K562 (cell line): ENCODE measurements at regions not wholly inside any gene's neighbourhood (a gene's known extent, or its start where the extent isn't known, plus 50 kb on each side); places are given as distances from the start of the nearest gene placed in this dataset.

Experiments used
- ATAC-seq: fragments of 200-7000 bp; cut with Tn5 transposase; 3 replicates; pipeline ENCODE4 v1.9.1; 2020; ENCODE audit warnings: moderate library complexity
- BruUV-seq: library from RNA; stranded (reverse); fragments of 400-500 nt; replicated peaks from 2 replicates; lab custom pipeline; 2021; lab: Mats Ljungman, UMichigan
- CTCF ChIA-PET: fragments of 300-600 bp; formaldehyde crosslinking; extraction: SDS; loops from one replicate; lab custom pipeline; 2021; ENCODE audit warnings: low intra/inter-chr PET ratio; lab: Yijun Ruan, JAX
- POLR2A ChIA-PET: fragments of 300-600, 350-650 bp; sonication (Branson Sonifier 250); formaldehyde crosslinking; extraction: SDS; loops from one replicate; lab custom pipeline; 2021; ENCODE audit warnings: antibody characterized with exemption, inconsistent platforms; lab: Yijun Ruan, JAX
- DNase-seq, 4 experiments: peaks; one replicate each; pipeline versions ENCODE4 v3.0.0 to v3.0.0-alpha.2; 2011 to 2018; ENCODE audit warnings: low spot score in 3 of 4, mixed read lengths in 3 of 4; ENCODE audit errors: extremely low read depth in 1 of 4
- FAIRE-seq: peaks from 2 replicates; lab custom pipeline; 2011; peaks lifted over from hg19 to GRCh38; lab: Jason Lieb, UNC
- H2AFZ ChIP-seq: 2 replicates; pipeline ENCODE4 v1.6.0; 2011; ENCODE audit warnings: low read depth, low read length, control low read depth, inconsistent platforms
- H3K27ac ChIP-seq: fragments of 200-600 bp; 3 replicates; pipeline ENCODE4 v1.8.0; 2011; ENCODE audit warnings: low read depth, mild to moderate bottlenecking, control low read depth, inconsistent platforms, low read length, moderate library complexity, mixed read lengths; ENCODE audit errors: extremely low read depth
- H3K27me3 ChIP-seq, 2 experiments: fragments of 300-600 bp in 1 of 2; 2 replicates in 1 of 2; 3 replicates in 1 of 2; pipeline versions ENCODE4 v1.6.0 to v1.8.0; 2011; ENCODE audit warnings: inconsistent platforms in 2 of 2, low read length in 2 of 2, mild to moderate bottlenecking in 1 of 2, mixed read lengths in 1 of 2, moderate library complexity in 1 of 2; ENCODE audit not compliant: control insufficient read depth in 2 of 2, insufficient read depth in 2 of 2
- H3K36me3 ChIP-seq: fragments of 300-600 bp; 3 replicates; pipeline ENCODE4 v1.8.0; 2011; ENCODE audit warnings: mild to moderate bottlenecking, low read length, inconsistent platforms; ENCODE audit not compliant: control insufficient read depth, insufficient read depth
- H3K4me1 ChIP-seq, 2 experiments: fragments of 200-600 bp in 1 of 2; replicated peaks in 1 of 2; 2 replicates in 1 of 2; 3 replicates in 1 of 2; pipeline versions ENCODE4 v1.5.1 to v1.8.0; 2011; ENCODE audit warnings: inconsistent platforms in 2 of 2, low read length in 2 of 2, mild to moderate bottlenecking in 1 of 2, mixed read lengths in 1 of 2, moderate library complexity in 1 of 2; ENCODE audit not compliant: control insufficient read depth in 2 of 2, insufficient read depth in 2 of 2
- H3K4me2 ChIP-seq: 2 replicates; pipeline ENCODE4 v1.6.1; 2011; ENCODE audit warnings: low read length, control low read depth, inconsistent platforms, mixed read lengths; ENCODE audit not compliant: insufficient read depth
- H3K4me3 ChIP-seq: fragments of 200-600 bp; sonication (generic), shearing (Covaris generic); 2 replicates; pipeline ENCODE4 v1.5.1; 2016; ENCODE audit warnings: control low read depth, inconsistent platforms
- H3K79me2 ChIP-seq: fragments of 200-600 bp; 3 replicates; pipeline ENCODE4 v1.8.0; 2011; ENCODE audit warnings: low read length, inconsistent platforms; ENCODE audit not compliant: control insufficient read depth, insufficient read depth
- H3K9ac ChIP-seq, 2 experiments: 2 replicates each; pipeline versions ENCODE4 v1.6.0 to v1.6.1; 2011; ENCODE audit warnings: low read depth in 2 of 2, low read length in 2 of 2, control low read depth in 1 of 2, inconsistent platforms in 1 of 2, mild to moderate bottlenecking in 1 of 2, mixed read lengths in 1 of 2; ENCODE audit not compliant: insufficient read depth in 1 of 2
- H3K9me1 ChIP-seq: one replicate; pipeline ENCODE4 v1.6.0; 2011; ENCODE audit warnings: inconsistent platforms, mild to moderate bottlenecking, low read length, moderate library complexity; ENCODE audit not compliant: control insufficient read depth, insufficient read depth
- H3K9me3 ChIP-seq: replicated peaks from 2 replicates; pipeline ENCODE4 v1.5.1; 2011; ENCODE audit warnings: low read depth, low read length, inconsistent platforms; ENCODE audit not compliant: control insufficient read depth, insufficient read depth
- H4K20me1 ChIP-seq: replicated peaks from 2 replicates; pipeline ENCODE4 v1.6.1; 2011; ENCODE audit warnings: low read length, inconsistent platforms, mixed read lengths; ENCODE audit not compliant: control insufficient read depth, insufficient read depth
- ATF2 ChIP-seq: sonication (generic); formaldehyde crosslinking; IDR thresholded peaks from 2 replicates; pipeline ENCODE4 v1.8.1; 2022; ENCODE audit warnings: missing genetic modification reagents
- BCOR ChIP-seq: fragments of 450-650 bp; IDR thresholded peaks from 2 replicates; pipeline ENCODE4 v1.6.1; 2016
- E2F6 ChIP-seq, 2 experiments: IDR thresholded peaks; 2 replicates each; pipeline ENCODE4 v1.6.1; 2011; ENCODE audit warnings: borderline replicate concordance in 1 of 2, control low read depth in 1 of 2, low read depth in 1 of 2, low read length in 1 of 2, mild to moderate bottlenecking in 1 of 2, mixed read lengths in 1 of 2, moderate library complexity in 1 of 2; ENCODE audit not compliant: insufficient read depth in 1 of 2, insufficient read length in 1 of 2, poor library complexity in 1 of 2, severe bottlenecking in 1 of 2; ENCODE audit errors: extremely low read depth in 1 of 2
- NFRKB ChIP-seq: fragments of 450-650 bp; IDR thresholded peaks from 2 replicates; pipeline ENCODE4 v1.6.1; 2016; ENCODE audit warnings: low read depth
- SIX5 ChIP-seq, 2 experiments: IDR thresholded peaks; 2 replicates each; pipeline ENCODE4 v1.6.1; 2011; ENCODE audit warnings: low read length in 2 of 2, borderline replicate concordance in 1 of 2, low read depth in 1 of 2, mild to moderate bottlenecking in 1 of 2, moderate library complexity in 1 of 2; ENCODE audit not compliant: insufficient read depth in 1 of 2
- SMAD2 ChIP-seq: fragments of 150-350 bp; IDR thresholded peaks from 2 replicates; pipeline ENCODE4 v1.6.1; 2014; ENCODE audit warnings: low read depth, mild to moderate bottlenecking, low read length
- SMAD3 ChIP-seq: fragments of 450-650 bp; formaldehyde crosslinking; conservative IDR thresholded peaks from 2 replicates; pipeline ENCODE4 v1.4.0; 2020; ENCODE audit warnings: mild to moderate bottlenecking
- TEAD4 ChIP-seq, 2 experiments: sonication (generic) in 1 of 2; formaldehyde crosslinking in 1 of 2; IDR thresholded peaks; 2 replicates each; pipeline versions ENCODE4 v1.6.1 to v1.8.0; 2012 to 2022; ENCODE audit warnings: borderline replicate concordance in 1 of 2, inconsistent platforms in 1 of 2, low read length in 1 of 2, mild to moderate bottlenecking in 1 of 2, missing genetic modification reagents in 1 of 2
- ZKSCAN1 ChIP-seq: fragments of 150-350 bp; IDR thresholded peaks from 2 replicates; pipeline ENCODE4 v1.6.1; 2016; ENCODE audit warnings: low read depth, low read length
- ZNF165 ChIP-seq: fragments of 250-450 bp; sonication (Bioruptor Pico); IDR thresholded peaks from 2 replicates; pipeline ENCODE4 v1.4.0; 2020; ENCODE audit warnings: borderline replicate concordance
- WGBS: fragments of 100-300 bp; shearing (Covaris generic); methylation state at CpG from one replicate; pipeline ENCODE4 v1.1.6; 2016; ENCODE audit warnings: low coverage, mixed read lengths; ENCODE audit not compliant: insufficient coverage; ENCODE audit errors: missing lambda C conversion rate; 5-methylcytosine and 5-hydroxymethylcytosine counted together
- in situ Hi-C: fragments of 300-500 bp; cut with MboI; formaldehyde crosslinking; loops from 4 replicates; pipeline ENCODE4 v1.15.0; 2018; ENCODE audit warnings: inconsistent platforms, mixed read lengths
- intact Hi-C: fragments of 100-400 bp; cut with micrococcal nuclease; formaldehyde crosslinking; loops from 2 replicates; pipeline ENCODE4 v1.14.2; 2022
- TF ChIP-seq, protein P1 (sequence below): sonication (generic); formaldehyde crosslinking; IDR thresholded peaks from 2 replicates; pipeline ENCODE4 v1.8.0; 2023; ENCODE audit warnings: missing genetic modification reagents, mild to moderate bottlenecking, borderline replicate concordance
- TF ChIP-seq, protein P2 (sequence below): fragments of 250-450 bp; sonication (Bioruptor Pico); IDR thresholded peaks from 2 replicates; pipeline ENCODE4 v1.5.0; 2020; ENCODE audit warnings: mild to moderate bottlenecking, borderline replicate concordance

DNA sequence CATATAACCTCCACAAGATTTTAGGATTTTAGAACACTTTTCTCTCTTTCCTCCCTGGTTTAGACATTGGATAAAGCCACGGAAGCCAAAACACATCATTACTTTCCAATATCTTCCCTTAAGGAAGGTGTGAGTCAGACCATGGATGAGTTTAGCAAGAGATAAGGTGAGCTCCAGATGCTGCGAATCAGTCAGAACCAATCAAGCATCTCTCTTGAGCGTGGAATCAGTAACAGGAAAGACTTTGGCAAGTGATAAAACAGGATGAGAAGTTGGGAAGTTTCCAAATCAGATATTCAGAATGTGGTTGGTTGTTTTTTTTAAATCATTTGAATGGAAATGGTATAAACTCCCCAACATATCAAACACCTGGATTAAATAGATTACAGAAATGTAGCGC lies 397.8 kb downstream of the EFNA5 start:
- FAIRE-seq: no peak
- DNase-seq: no peak
- Histone ChIP-seq H3K27ac (no peak overlapping the region), H3K36me3 (no peaks in the 10 kb centered on the region), H3K27me3 (no peaks in the 10 kb centered on the region), H4K20me1 (no peaks in the 10 kb centered on the region), H2AFZ (no peak overlapping the region), H3K9me3 (no peaks in the 10 kb centered on the region), H3K79me2 (no peaks in the 10 kb centered on the region), H3K9me1 (no peaks in the 10 kb centered on the region), H3K4me2 (no peak overlapping the region), H3K9ac (no peak overlapping the region), H3K4me1 (no peaks in the 10 kb centered on the region), H3K4me3 (no peak overlapping the region)
- no peak for ATAC-seq
- 3% methylated on average over 4 of the region's 4 CpGs for WGBS
- ChIA-PET CTCF (no interaction called here), POLR2A (no interaction called here)
- intact Hi-C loops: no loop called here
- BruUV-seq: no TSS peak
- in situ Hi-C loops: no loop called here
- TF ChIP-seq E2F6 (IDR thresholded peaks at IDR 0.05; ENCODE audit: borderline replicate concordance in 1 of 2, extremely low read depth in 1 of 2, insufficient read depth in 1 of 2, insufficient read length in 1 of 2, low read depth in 1 of 2, low read length in 1 of 2, poor library complexity in 1 of 2, severe bottlenecking in 1 of 2) (no peak), SMAD3 (no peak), NFRKB (no peak), SIX5 (IDR thresholded peaks at IDR 0.05; ENCODE audit: borderline replicate concordance in 1 of 2, insufficient read depth in 1 of 2, low read depth in 1 of 2, low read length in 2 of 2) (no peak), SMAD2 (no peak), BCOR (no peak), ZKSCAN1 (no peak), ZNF165 (CRISPR knock-in tag) (no peak), TEAD4 (IDR thresholded peaks at IDR 0.05; ENCODE audit: low read length) (no peak), TEAD4 (CRISPR knock-in tag; IDR thresholded peaks at IDR 0.05; ENCODE audit: borderline replicate concordance) (no peak), ATF2 (no peak)
- TF ChIP-seq, protein P1, sequence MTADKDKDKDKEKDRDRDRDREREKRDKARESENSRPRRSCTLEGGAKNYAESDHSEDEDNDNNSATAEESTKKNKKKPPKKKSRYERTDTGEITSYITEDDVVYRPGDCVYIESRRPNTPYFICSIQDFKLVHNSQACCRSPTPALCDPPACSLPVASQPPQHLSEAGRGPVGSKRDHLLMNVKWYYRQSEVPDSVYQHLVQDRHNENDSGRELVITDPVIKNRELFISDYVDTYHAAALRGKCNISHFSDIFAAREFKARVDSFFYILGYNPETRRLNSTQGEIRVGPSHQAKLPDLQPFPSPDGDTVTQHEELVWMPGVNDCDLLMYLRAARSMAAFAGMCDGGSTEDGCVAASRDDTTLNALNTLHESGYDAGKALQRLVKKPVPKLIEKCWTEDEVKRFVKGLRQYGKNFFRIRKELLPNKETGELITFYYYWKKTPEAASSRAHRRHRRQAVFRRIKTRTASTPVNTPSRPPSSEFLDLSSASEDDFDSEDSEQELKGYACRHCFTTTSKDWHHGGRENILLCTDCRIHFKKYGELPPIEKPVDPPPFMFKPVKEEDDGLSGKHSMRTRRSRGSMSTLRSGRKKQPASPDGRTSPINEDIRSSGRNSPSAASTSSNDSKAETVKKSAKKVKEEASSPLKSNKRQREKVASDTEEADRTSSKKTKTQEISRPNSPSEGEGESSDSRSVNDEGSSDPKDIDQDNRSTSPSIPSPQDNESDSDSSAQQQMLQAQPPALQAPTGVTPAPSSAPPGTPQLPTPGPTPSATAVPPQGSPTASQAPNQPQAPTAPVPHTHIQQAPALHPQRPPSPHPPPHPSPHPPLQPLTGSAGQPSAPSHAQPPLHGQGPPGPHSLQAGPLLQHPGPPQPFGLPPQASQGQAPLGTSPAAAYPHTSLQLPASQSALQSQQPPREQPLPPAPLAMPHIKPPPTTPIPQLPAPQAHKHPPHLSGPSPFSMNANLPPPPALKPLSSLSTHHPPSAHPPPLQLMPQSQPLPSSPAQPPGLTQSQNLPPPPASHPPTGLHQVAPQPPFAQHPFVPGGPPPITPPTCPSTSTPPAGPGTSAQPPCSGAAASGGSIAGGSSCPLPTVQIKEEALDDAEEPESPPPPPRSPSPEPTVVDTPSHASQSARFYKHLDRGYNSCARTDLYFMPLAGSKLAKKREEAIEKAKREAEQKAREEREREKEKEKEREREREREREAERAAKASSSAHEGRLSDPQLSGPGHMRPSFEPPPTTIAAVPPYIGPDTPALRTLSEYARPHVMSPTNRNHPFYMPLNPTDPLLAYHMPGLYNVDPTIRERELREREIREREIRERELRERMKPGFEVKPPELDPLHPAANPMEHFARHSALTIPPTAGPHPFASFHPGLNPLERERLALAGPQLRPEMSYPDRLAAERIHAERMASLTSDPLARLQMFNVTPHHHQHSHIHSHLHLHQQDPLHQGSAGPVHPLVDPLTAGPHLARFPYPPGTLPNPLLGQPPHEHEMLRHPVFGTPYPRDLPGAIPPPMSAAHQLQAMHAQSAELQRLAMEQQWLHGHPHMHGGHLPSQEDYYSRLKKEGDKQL: no peak
- TF ChIP-seq, protein P2, sequence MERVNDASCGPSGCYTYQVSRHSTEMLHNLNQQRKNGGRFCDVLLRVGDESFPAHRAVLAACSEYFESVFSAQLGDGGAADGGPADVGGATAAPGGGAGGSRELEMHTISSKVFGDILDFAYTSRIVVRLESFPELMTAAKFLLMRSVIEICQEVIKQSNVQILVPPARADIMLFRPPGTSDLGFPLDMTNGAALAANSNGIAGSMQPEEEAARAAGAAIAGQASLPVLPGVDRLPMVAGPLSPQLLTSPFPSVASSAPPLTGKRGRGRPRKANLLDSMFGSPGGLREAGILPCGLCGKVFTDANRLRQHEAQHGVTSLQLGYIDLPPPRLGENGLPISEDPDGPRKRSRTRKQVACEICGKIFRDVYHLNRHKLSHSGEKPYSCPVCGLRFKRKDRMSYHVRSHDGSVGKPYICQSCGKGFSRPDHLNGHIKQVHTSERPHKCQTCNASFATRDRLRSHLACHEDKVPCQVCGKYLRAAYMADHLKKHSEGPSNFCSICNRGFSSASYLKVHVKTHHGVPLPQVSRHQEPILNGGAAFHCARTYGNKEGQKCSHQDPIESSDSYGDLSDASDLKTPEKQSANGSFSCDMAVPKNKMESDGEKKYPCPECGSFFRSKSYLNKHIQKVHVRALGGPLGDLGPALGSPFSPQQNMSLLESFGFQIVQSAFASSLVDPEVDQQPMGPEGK (CRISPR knock-in tag): no peak
